H1 (cell line): ENCODE measurements at regions not wholly inside any gene's neighbourhood (a gene's known extent, or its start where the extent isn't known, plus 50 kb on each side); places are given as distances from the start of the nearest gene placed in this dataset.
"Not testable (repeated sequence)": the region's sequence is repeated elsewhere in the genome, so short reads cannot be mapped to it uniquely, and the experiment has no call there.

Source experiments
- CTCF ChIA-PET: fragments of 300-600 bp; sonication (Branson Sonifier 250); formaldehyde crosslinking; loops from one replicate; lab custom pipeline; 2021; ENCODE audit not compliant: partially characterized antibody; lab: Charles Lee
- POLR2A ChIA-PET: fragments of 300-600 bp; sonication (Branson Sonifier 250); formaldehyde crosslinking; loops from one replicate; lab custom pipeline; 2021; ENCODE audit warnings: inconsistent platforms; ENCODE audit not compliant: partially characterized antibody; lab: Charles Lee
- DNase-seq, 2 experiments: peaks; one replicate each; pipeline versions ENCODE4 v3.0.0 to v3.0.0-alpha.2; 2010 to 2022; ENCODE audit warnings: low spot score in 2 of 2, low read depth in 1 of 2, mixed read lengths in 1 of 2
- FAIRE-seq: peaks from 2 replicates; lab custom pipeline; 2011; peaks lifted over from hg19 to GRCh38; lab: Jason Lieb, UNC
- H2AFZ ChIP-seq: 2 replicates; pipeline ENCODE4 v1.8.1; 2012; ENCODE audit warnings: low read length, inconsistent platforms
- H2AK5ac ChIP-seq: 2 replicates; pipeline ENCODE4 v1.6.1; 2013; ENCODE audit warnings: low read depth, low read length
- H2BK120ac ChIP-seq: replicated peaks from 2 replicates; pipeline ENCODE3; 2013; ENCODE audit warnings: low read depth, low read length, inconsistent platforms
- H2BK12ac ChIP-seq: 2 replicates; pipeline ENCODE4 v1.6.1; 2013; ENCODE audit warnings: low read depth, low read length
- H2BK15ac ChIP-seq: 2 replicates; pipeline ENCODE4 v1.6.1; 2013; ENCODE audit warnings: low read length
- H2BK20ac ChIP-seq: 2 replicates; pipeline ENCODE4 v1.6.1; 2013; ENCODE audit warnings: low read length
- H2BK5ac ChIP-seq: 2 replicates; pipeline ENCODE4 v1.6.1; 2013; ENCODE audit warnings: low read depth, low read length
- H3K14ac ChIP-seq: 2 replicates; pipeline ENCODE4 v1.6.1; 2013; ENCODE audit warnings: inconsistent platforms; ENCODE audit not compliant: insufficient read length
- H3K18ac ChIP-seq: 2 replicates; pipeline ENCODE4 v1.6.1; 2013; ENCODE audit warnings: low read length; ENCODE audit errors: extremely low read depth
- H3K23ac ChIP-seq: 2 replicates; pipeline ENCODE4 v1.6.1; 2013; ENCODE audit warnings: inconsistent platforms; ENCODE audit not compliant: insufficient read length
- H3K23me2 ChIP-seq: 2 replicates; pipeline ENCODE4 v1.6.1; 2013; ENCODE audit warnings: low read depth, low read length
- H3K27ac ChIP-seq: 2 replicates; pipeline ENCODE4 v1.6.1; 2011; ENCODE audit warnings: low read depth, low read length, inconsistent platforms
- H3K27me3 ChIP-seq, 4 experiments: replicated peaks in 1 of 4; 1 replicate in 1 of 4; 2 replicates in 3 of 4; pipeline versions ENCODE4 v1.6.1 to v1.8.1; 2011 to 2013; ENCODE audit warnings: low read length in 3 of 4, mild to moderate bottlenecking in 3 of 4, inconsistent platforms in 2 of 4, mixed read lengths in 2 of 4, moderate library complexity in 1 of 4; ENCODE audit not compliant: control insufficient read depth in 3 of 4, insufficient read depth in 3 of 4; ENCODE audit errors: extremely low read depth in 1 of 4
- H3K36me3 ChIP-seq, 4 experiments: 2 replicates each; pipeline versions ENCODE4 v1.6.1 to v1.8.1; 2011 to 2013; ENCODE audit warnings: mild to moderate bottlenecking in 4 of 4, low read length in 3 of 4, moderate library complexity in 2 of 4, control low read depth in 1 of 4, inconsistent platforms in 1 of 4; ENCODE audit not compliant: insufficient read depth in 4 of 4, control insufficient read depth in 2 of 4
- H3K4ac ChIP-seq: replicated peaks from 2 replicates; pipeline ENCODE3; 2013; ENCODE audit warnings: low read length, low read depth, mixed read lengths, inconsistent platforms; ENCODE audit not compliant: insufficient read length
- H3K4me1 ChIP-seq, 4 experiments: replicated peaks in 1 of 4; 1 replicate in 1 of 4; 2 replicates in 3 of 4; pipeline versions ENCODE4 v1.6.1 to v1.8.1; 2011 to 2013; ENCODE audit warnings: low read length in 3 of 4, inconsistent platforms in 2 of 4, mixed read lengths in 1 of 4; ENCODE audit not compliant: insufficient read depth in 4 of 4, control insufficient read depth in 3 of 4
- H3K4me2 ChIP-seq, 2 experiments: 2 replicates each; pipeline versions ENCODE4 v1.6.1 to v1.8.1; 2011 to 2013; ENCODE audit warnings: low read depth in 2 of 2, low read length in 2 of 2, control low read depth in 1 of 2, inconsistent platforms in 1 of 2, mild to moderate bottlenecking in 1 of 2; ENCODE audit not compliant: insufficient read depth in 1 of 2
- H3K4me3 ChIP-seq, 4 experiments: fragments of 200-600, 300-600 bp in 1 of 4; sonication (generic), shearing (Covaris generic), sonication (Bioruptor Twin) in 1 of 4; 2 replicates each; pipeline versions ENCODE4 v1.5.1 to v1.8.1; 2011 to 2016; ENCODE audit warnings: low read length in 4 of 4, low read depth in 3 of 4, control low read depth in 2 of 4, inconsistent platforms in 2 of 4, mild to moderate bottlenecking in 2 of 4, mixed read lengths in 1 of 4, moderate library complexity in 1 of 4; ENCODE audit not compliant: insufficient read depth in 2 of 4; ENCODE audit errors: extremely low read depth in 1 of 4
- H3K56ac ChIP-seq: replicated peaks from 2 replicates; pipeline ENCODE3; 2013; ENCODE audit warnings: low read depth, mild to moderate bottlenecking, mixed read lengths, low read length, inconsistent platforms; ENCODE audit not compliant: insufficient read length
- H3K79me1 ChIP-seq: 2 replicates; pipeline ENCODE4 v1.6.1; 2013; ENCODE audit warnings: low read depth, low read length, control low read depth
- H3K79me2 ChIP-seq, 2 experiments: 2 replicates each; pipeline versions ENCODE4 v1.6.1 to v1.8.1; 2012 to 2013; ENCODE audit warnings: low read length in 2 of 2, mild to moderate bottlenecking in 2 of 2, inconsistent platforms in 1 of 2; ENCODE audit not compliant: insufficient read depth in 2 of 2, control insufficient read depth in 1 of 2
- H3K9ac ChIP-seq, 4 experiments: replicated peaks in 1 of 4; 1 replicate in 1 of 4; 2 replicates in 3 of 4; pipeline versions ENCODE4 v1.6.1 to v1.8.1; 2011 to 2013; ENCODE audit warnings: low read depth in 3 of 4, low read length in 3 of 4, control low read depth in 2 of 4, mild to moderate bottlenecking in 2 of 4, moderate library complexity in 2 of 4, inconsistent platforms in 1 of 4; ENCODE audit errors: extremely low read depth in 1 of 4
- H3K9me3 ChIP-seq, 2 experiments: 2 replicates each; pipeline versions ENCODE4 v1.6.1 to v1.8.1; 2012 to 2013; ENCODE audit warnings: mild to moderate bottlenecking in 2 of 2, moderate library complexity in 2 of 2, control low read depth in 1 of 2, inconsistent platforms in 1 of 2, low read depth in 1 of 2, low read length in 1 of 2, mixed read lengths in 1 of 2; ENCODE audit not compliant: insufficient read depth in 2 of 2
- H4K20me1 ChIP-seq, 2 experiments: replicated peaks in 1 of 2; 2 replicates each; pipeline versions ENCODE3 to v1.8.1; 2011 to 2013; ENCODE audit warnings: inconsistent platforms in 2 of 2, low read length in 2 of 2, mild to moderate bottlenecking in 1 of 2; ENCODE audit not compliant: insufficient read depth in 2 of 2, control insufficient read depth in 1 of 2
- H4K5ac ChIP-seq: 2 replicates; pipeline ENCODE4 v1.6.1; 2013; ENCODE audit warnings: low read length, low read depth, mixed read lengths, inconsistent platforms; ENCODE audit not compliant: insufficient read length
- H4K8ac ChIP-seq: 2 replicates; pipeline ENCODE4 v1.8.0; 2013; ENCODE audit warnings: mild to moderate bottlenecking, moderate library complexity, low read length, inconsistent platforms; ENCODE audit not compliant: insufficient read depth; ENCODE audit errors: extremely low read depth
- H4K91ac ChIP-seq: replicated peaks from 2 replicates; pipeline ENCODE3; 2013; ENCODE audit warnings: low read length, mixed read lengths, inconsistent platforms; ENCODE audit not compliant: insufficient read length

DNA sequence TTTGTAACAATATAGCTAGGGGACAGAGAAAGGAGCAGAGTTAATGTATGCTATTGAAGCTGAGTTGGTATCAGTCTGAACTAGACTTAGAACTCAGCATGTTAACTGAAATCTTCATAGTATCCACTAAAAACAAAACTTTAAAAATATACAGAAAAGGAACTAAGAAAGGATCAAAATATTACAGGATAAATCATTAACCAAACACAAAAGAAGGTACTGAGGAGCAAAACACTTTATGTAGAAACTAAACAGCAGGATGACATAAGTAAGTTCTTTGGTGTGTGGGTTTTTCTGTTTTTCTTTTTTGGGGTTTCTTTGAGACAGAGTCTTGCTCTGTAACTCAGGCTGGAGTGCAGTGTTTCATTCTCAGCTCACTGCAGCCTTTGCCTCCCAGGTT, 55.1 kb upstream of the AGAP9 start:
- H3K14ac ChIP-seq, FAIRE-seq, H4K8ac ChIP-seq, H3K36me3 ChIP-seq, H3K56ac ChIP-seq, H2BK120ac ChIP-seq, H3K18ac ChIP-seq, H3K4me2 ChIP-seq, H2BK5ac ChIP-seq, H3K4me3 ChIP-seq, H3K79me1 ChIP-seq, H2AFZ ChIP-seq, H3K4ac ChIP-seq, CTCF ChIA-PET, H3K27me3 ChIP-seq, POLR2A ChIA-PET, H4K91ac ChIP-seq, H3K9ac ChIP-seq, H2AK5ac ChIP-seq, H4K20me1 ChIP-seq, H3K9me3 ChIP-seq, H3K79me2 ChIP-seq, H2BK20ac ChIP-seq, H2BK12ac ChIP-seq, H3K23me2 ChIP-seq, H4K5ac ChIP-seq, H2BK15ac ChIP-seq, H3K4me1 ChIP-seq, DNase-seq, H3K27ac ChIP-seq, H3K23ac ChIP-seq: not testable (repeated sequence)
